ENCODE measurements at regions not wholly inside any gene's neighbourhood (a gene's known extent, or its start where the extent isn't known, plus 50 kb on each side); places are given as distances from the start of the nearest gene placed in this dataset.

DNA sequence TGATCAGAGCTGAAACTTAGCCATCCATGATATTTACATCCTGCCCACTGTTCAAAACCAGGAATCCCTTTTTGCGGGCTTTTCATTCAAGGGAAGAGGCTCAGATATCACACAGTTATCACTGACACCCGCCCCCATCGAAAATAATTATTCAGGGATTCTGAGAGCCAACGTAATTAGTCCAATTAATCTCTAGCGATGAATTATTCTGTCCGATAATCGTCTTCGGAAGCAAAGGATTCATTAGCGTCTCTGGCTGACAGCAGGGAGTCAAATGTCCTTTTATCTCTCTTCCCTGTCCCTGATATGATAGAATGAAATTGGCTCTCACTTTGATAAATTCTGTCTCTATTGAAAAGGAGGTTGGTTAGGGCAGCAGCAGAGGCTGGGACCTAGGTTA lies 140.4 kb upstream of the IPO9 start:
- TF ChIP-seq EP300 (conservative IDR thresholded peaks at IDR 0.05; ENCODE audit: poor library complexity, severe bottlenecking) (no peak), MXI1 (conservative IDR thresholded peaks at IDR 0.05; ENCODE audit: poor library complexity, severe bottlenecking) (no peak), EZH2 (IDR thresholded peaks at IDR 0.05; ENCODE audit: borderline replicate concordance, insufficient read depth, low read length, poor library complexity, severe bottlenecking) (no peak), RAD21 (conservative IDR thresholded peaks at IDR 0.05) (no peak), TAF1 (IDR thresholded peaks at IDR 0.05; ENCODE audit: low read depth) (no peak), POLR2AphosphoS5 (IDR thresholded peaks at IDR 0.05) (no peak)
- TF ChIP-seq, protein P1, sequence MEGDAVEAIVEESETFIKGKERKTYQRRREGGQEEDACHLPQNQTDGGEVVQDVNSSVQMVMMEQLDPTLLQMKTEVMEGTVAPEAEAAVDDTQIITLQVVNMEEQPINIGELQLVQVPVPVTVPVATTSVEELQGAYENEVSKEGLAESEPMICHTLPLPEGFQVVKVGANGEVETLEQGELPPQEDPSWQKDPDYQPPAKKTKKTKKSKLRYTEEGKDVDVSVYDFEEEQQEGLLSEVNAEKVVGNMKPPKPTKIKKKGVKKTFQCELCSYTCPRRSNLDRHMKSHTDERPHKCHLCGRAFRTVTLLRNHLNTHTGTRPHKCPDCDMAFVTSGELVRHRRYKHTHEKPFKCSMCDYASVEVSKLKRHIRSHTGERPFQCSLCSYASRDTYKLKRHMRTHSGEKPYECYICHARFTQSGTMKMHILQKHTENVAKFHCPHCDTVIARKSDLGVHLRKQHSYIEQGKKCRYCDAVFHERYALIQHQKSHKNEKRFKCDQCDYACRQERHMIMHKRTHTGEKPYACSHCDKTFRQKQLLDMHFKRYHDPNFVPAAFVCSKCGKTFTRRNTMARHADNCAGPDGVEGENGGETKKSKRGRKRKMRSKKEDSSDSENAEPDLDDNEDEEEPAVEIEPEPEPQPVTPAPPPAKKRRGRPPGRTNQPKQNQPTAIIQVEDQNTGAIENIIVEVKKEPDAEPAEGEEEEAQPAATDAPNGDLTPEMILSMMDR (IDR thresholded peaks at IDR 0.05; ENCODE audit: poor library complexity, severe bottlenecking), result no peak
- TF ChIP-seq, protein P2, sequence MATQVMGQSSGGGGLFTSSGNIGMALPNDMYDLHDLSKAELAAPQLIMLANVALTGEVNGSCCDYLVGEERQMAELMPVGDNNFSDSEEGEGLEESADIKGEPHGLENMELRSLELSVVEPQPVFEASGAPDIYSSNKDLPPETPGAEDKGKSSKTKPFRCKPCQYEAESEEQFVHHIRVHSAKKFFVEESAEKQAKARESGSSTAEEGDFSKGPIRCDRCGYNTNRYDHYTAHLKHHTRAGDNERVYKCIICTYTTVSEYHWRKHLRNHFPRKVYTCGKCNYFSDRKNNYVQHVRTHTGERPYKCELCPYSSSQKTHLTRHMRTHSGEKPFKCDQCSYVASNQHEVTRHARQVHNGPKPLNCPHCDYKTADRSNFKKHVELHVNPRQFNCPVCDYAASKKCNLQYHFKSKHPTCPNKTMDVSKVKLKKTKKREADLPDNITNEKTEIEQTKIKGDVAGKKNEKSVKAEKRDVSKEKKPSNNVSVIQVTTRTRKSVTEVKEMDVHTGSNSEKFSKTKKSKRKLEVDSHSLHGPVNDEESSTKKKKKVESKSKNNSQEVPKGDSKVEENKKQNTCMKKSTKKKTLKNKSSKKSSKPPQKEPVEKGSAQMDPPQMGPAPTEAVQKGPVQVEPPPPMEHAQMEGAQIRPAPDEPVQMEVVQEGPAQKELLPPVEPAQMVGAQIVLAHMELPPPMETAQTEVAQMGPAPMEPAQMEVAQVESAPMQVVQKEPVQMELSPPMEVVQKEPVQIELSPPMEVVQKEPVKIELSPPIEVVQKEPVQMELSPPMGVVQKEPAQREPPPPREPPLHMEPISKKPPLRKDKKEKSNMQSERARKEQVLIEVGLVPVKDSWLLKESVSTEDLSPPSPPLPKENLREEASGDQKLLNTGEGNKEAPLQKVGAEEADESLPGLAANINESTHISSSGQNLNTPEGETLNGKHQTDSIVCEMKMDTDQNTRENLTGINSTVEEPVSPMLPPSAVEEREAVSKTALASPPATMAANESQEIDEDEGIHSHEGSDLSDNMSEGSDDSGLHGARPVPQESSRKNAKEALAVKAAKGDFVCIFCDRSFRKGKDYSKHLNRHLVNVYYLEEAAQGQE (IDR thresholded peaks at IDR 0.05; ENCODE audit: borderline replicate concordance), result no peak
